Endothelial cell of umbilical vein (primary cell): ENCODE measurements at regions not wholly inside any gene's neighbourhood (a gene's known extent, or its start where the extent isn't known, plus 50 kb on each side); places are given as distances from the start of the nearest gene placed in this dataset.

ENCODE experiments used
- BruUV-seq: library from RNA; stranded (reverse); fragments of 400-500 nt; replicated peaks from 2 replicates; lab custom pipeline; 2021; lab: Mats Ljungman, UMichigan
- CTCF ChIA-PET: fragments of 300-600, 350-600 bp; sonication (Branson Sonifier 250); formaldehyde crosslinking; loops from one replicate; lab custom pipeline; 2021; ENCODE audit warnings: antibody characterized with exemption, inconsistent platforms; lab: Charles Lee
- POLR2A ChIA-PET: fragments of 300-600, 350-600 bp; sonication (Branson Sonifier 250); formaldehyde crosslinking; loops from one replicate; lab custom pipeline; 2021; ENCODE audit warnings: antibody characterized with exemption, inconsistent platforms; lab: Charles Lee
- DNase-seq: peaks from one replicate; pipeline ENCODE4 v3.0.0-alpha.2; 2011; ENCODE audit warnings: low read depth, low spot score
- FAIRE-seq: peaks from 2 replicates; lab custom pipeline; 2011; peaks lifted over from hg19 to GRCh38; lab: Jason Lieb, UNC
- H2AFZ ChIP-seq: 2 replicates; pipeline ENCODE4 v1.6.0; 2012; ENCODE audit warnings: low read depth, low read length, control low read depth, inconsistent platforms
- H3K27ac ChIP-seq: 2 replicates; pipeline ENCODE4 v1.5.1; 2011; ENCODE audit warnings: low read depth, mild to moderate bottlenecking, control low read depth, low read length, moderate library complexity; ENCODE audit not compliant: insufficient read depth
- H3K27me3 ChIP-seq, 2 experiments: 2 replicates each; pipeline versions ENCODE4 v1.6.0 to v1.6.1; 2011; ENCODE audit warnings: low read length in 2 of 2, mixed read lengths in 1 of 2; ENCODE audit not compliant: control insufficient read depth in 2 of 2, insufficient read depth in 2 of 2
- H3K36me3 ChIP-seq, 2 experiments: 2 replicates in 1 of 2; 3 replicates in 1 of 2; pipeline ENCODE4 v1.5.1; 2011; ENCODE audit warnings: low read length in 2 of 2, mild to moderate bottlenecking in 1 of 2, moderate library complexity in 1 of 2; ENCODE audit not compliant: control insufficient read depth in 2 of 2, insufficient read depth in 2 of 2; ENCODE audit errors: extremely low read depth in 1 of 2
- H3K4me1 ChIP-seq: 3 replicates; pipeline ENCODE4 v1.5.1; 2011; ENCODE audit warnings: mild to moderate bottlenecking, low read length; ENCODE audit not compliant: control insufficient read depth, insufficient read depth; ENCODE audit errors: extremely low read depth
- H3K4me2 ChIP-seq: 2 replicates; pipeline ENCODE4 v1.6.1; 2011; ENCODE audit warnings: low read length, control low read depth, mixed read lengths; ENCODE audit not compliant: insufficient read depth
- H3K4me3 ChIP-seq, 3 experiments: fragments of 200-600 bp in 1 of 3; sonication (generic), shearing (Covaris generic) in 1 of 3; replicated peaks in 1 of 3; 2 replicates each; pipeline ENCODE4 v1.5.1; 2011 to 2016; ENCODE audit warnings: control low read depth in 3 of 3, low read length in 3 of 3, mild to moderate bottlenecking in 2 of 3, inconsistent platforms in 1 of 3, low read depth in 1 of 3, moderate library complexity in 1 of 3; ENCODE audit not compliant: insufficient read depth in 1 of 3
- H3K79me2 ChIP-seq: 2 replicates; pipeline ENCODE4 v1.6.0; 2012; ENCODE audit warnings: low read length, inconsistent platforms; ENCODE audit not compliant: control insufficient read depth, insufficient read depth
- H3K9ac ChIP-seq: replicated peaks from 2 replicates; pipeline ENCODE3; 2011; ENCODE audit warnings: low read length, control low read depth; ENCODE audit not compliant: insufficient read depth; ENCODE audit errors: extremely low read depth
- H3K9me1 ChIP-seq: replicated peaks from 3 replicates; pipeline ENCODE4 v1.6.0; 2011; ENCODE audit warnings: mild to moderate bottlenecking, low read length; ENCODE audit not compliant: control insufficient read depth, insufficient read depth; ENCODE audit errors: extremely low read depth
- H3K9me3 ChIP-seq: replicated peaks from 2 replicates; pipeline ENCODE4 v1.5.1; 2012; ENCODE audit warnings: low read length, inconsistent platforms; ENCODE audit not compliant: control insufficient read depth, insufficient read depth
- H4K20me1 ChIP-seq: replicated peaks from 2 replicates; pipeline ENCODE3; 2011; ENCODE audit warnings: mild to moderate bottlenecking, low read length; ENCODE audit not compliant: control insufficient read depth, insufficient read depth; ENCODE audit errors: extremely low read depth
- CTCF ChIP-seq, 2 donors: IDR thresholded peaks; 1 replicate in 1 of 2; 2 replicates in 1 of 2; pipeline ENCODE4 v1.5.1; 2011; ENCODE audit warnings: low read length in 2 of 2, mild to moderate bottlenecking in 2 of 2, moderate library complexity in 2 of 2, control low read depth in 1 of 2, inconsistent platforms in 1 of 2, low read depth in 1 of 2; ENCODE audit not compliant: insufficient read depth in 1 of 2; ENCODE audit errors: extremely low read depth in 1 of 2
- EZH2 ChIP-seq: IDR thresholded peaks from 2 replicates; pipeline ENCODE4 v1.6.1; 2012; ENCODE audit warnings: borderline replicate concordance, low read depth, mild to moderate bottlenecking, moderate library complexity, low read length, inconsistent platforms; ENCODE audit not compliant: severe bottlenecking
- FOS ChIP-seq: IDR thresholded peaks from 2 replicates; pipeline ENCODE4 v1.6.1; 2011; ENCODE audit warnings: mild to moderate bottlenecking, low read length, moderate library complexity, borderline replicate concordance; ENCODE audit not compliant: insufficient read depth
- GATA2 ChIP-seq: IDR thresholded peaks from 2 replicates; pipeline ENCODE4 v1.7.0; 2011; ENCODE audit warnings: low read depth, mild to moderate bottlenecking, moderate library complexity, mixed read lengths, low read length; ENCODE audit not compliant: insufficient read length, insufficient read depth
- JUN ChIP-seq: IDR thresholded peaks from 2 replicates; pipeline ENCODE4 v1.6.1; 2011; ENCODE audit warnings: borderline replicate concordance, low read depth; ENCODE audit not compliant: insufficient read length, insufficient read depth
- MAX ChIP-seq: IDR thresholded peaks from 2 replicates; pipeline ENCODE4 v1.6.1; 2011; ENCODE audit not compliant: insufficient read depth, insufficient read length
- MYC ChIP-seq: IDR thresholded peaks from one replicate; pipeline ENCODE4 v1.6.1; 2011; ENCODE audit warnings: mild to moderate bottlenecking, low read depth, low read length
- POLR2A ChIP-seq: IDR thresholded peaks from 2 replicates; pipeline ENCODE4 v1.6.1; 2012; ENCODE audit warnings: low read depth, mild to moderate bottlenecking, control low read depth, low read length
- POLR2AphosphoS5 ChIP-seq: IDR thresholded peaks from 2 replicates; pipeline ENCODE4 v1.6.1; 2012; ENCODE audit warnings: low read depth, mild to moderate bottlenecking, control low read depth, low read length, moderate library complexity; ENCODE audit not compliant: insufficient read depth
- dilution Hi-C: fragments of 300-500 bp; cut with MboI; formaldehyde crosslinking; loops from one replicate; pipeline ENCODE4 v1.15.0; 2019; ENCODE audit warnings: low sequenced_read_pairs; ENCODE audit not compliant: extremely low pct_ligation_motif_present
- intact Hi-C: fragments of 100-400 bp; cut with micrococcal nuclease; formaldehyde crosslinking; loops from one replicate; pipeline ENCODE4 v1.10.0; 2022

GRCh38 chr14:94716976-94717375 lies 52.9 kb downstream of the GSC start:
- Histone ChIP-seq H3K27ac (no peak overlapping the region), H3K36me3 (no peaks in the 10 kb centered on the region), H3K9ac (no peak overlapping the region), H3K27me3 (no peaks in the 10 kb centered on the region), H3K4me1 (no peaks in the 10 kb centered on the region), H3K79me2 (no peaks in the 10 kb centered on the region), H3K9me1 (no peaks in the 10 kb centered on the region), H4K20me1 (no peaks in the 10 kb centered on the region), H3K9me3 (no peaks in the 10 kb centered on the region), H3K4me2 (no peak overlapping the region), H2AFZ (no peak overlapping the region), H3K4me3 (no peak overlapping the region)
- TF ChIP-seq CTCF (IDR thresholded peaks at IDR 0.05; ENCODE audit: extremely low read depth in 1 of 2, insufficient read depth in 1 of 2, low read depth in 1 of 2, low read length in 2 of 2) (no peak), EZH2 (no peak), JUN (no peak), MAX (no peak), POLR2A (no peak), POLR2AphosphoS5 (no peak), FOS (no peak), MYC (no peak), GATA2 (no peak)
- ChIA-PET POLR2A (no interaction called here), CTCF (no interaction called here)
- BruUV-seq, result no TSS peak
- FAIRE-seq, result no peak
- dilution Hi-C loops, result no loop called here
- intact Hi-C loops, result no loop called here
- no peak for DNase-seq
